HCT116 (cell line): ENCODE measurements at regions not wholly inside any gene's neighbourhood (a gene's known extent, or its start where the extent isn't known, plus 50 kb on each side); places are given as distances from the start of the nearest gene placed in this dataset.

Experiments used
- ATAC-seq: fragments of 200-7000 bp; cut with Tn5 transposase; 2 replicates; pipeline ENCODE4 v1.9.1; 2020; ENCODE audit warnings: mild to moderate bottlenecking, moderate library complexity
- BruUV-seq: library from RNA; stranded (reverse); fragments of 400-500 nt; replicated peaks from 2 replicates; lab custom pipeline; 2021; lab: Mats Ljungman, UMichigan
- CTCF ChIA-PET: fragments of 300-600 bp; sonication (Branson Sonifier 250); formaldehyde crosslinking; loops from one replicate; lab custom pipeline; 2021; ENCODE audit warnings: antibody characterized with exemption; lab: Charles Lee
- POLR2A ChIA-PET: fragments of 300-600, 350-600 bp; sonication (Branson Sonifier 250); formaldehyde crosslinking; loops from one replicate; lab custom pipeline; 2021; ENCODE audit warnings: antibody characterized with exemption; lab: Charles Lee
- RAD21 ChIA-PET, 2 experiments: fragments of 300-600 bp; sonication (Branson Sonifier 250); formaldehyde crosslinking; loops; one replicate each; lab custom pipeline; 2023; ENCODE audit warnings: low total read pairs in 2 of 2; ENCODE audit not compliant: uncharacterized antibody in 2 of 2, unreplicated experiment in 2 of 2, low non-redundant PET in 1 of 2; lab: Charles Lee
- DNase-seq: peaks from one replicate; pipeline ENCODE4 v3.0.0-alpha.2; 2010; ENCODE audit warnings: low read depth, low spot score
- H2AFZ ChIP-seq: fragments of 200-600 bp; shearing (Covaris generic), sonication (generic); 2 replicates; pipeline ENCODE4 v1.6.1; 2017; ENCODE audit warnings: low read depth, mixed run types, mixed read lengths, antibody characterized with exemption, low read length; ENCODE audit not compliant: poor library complexity, severe bottlenecking
- H3K27ac ChIP-seq: 2 replicates; pipeline ENCODE4 v1.5.1; 2012; ENCODE audit warnings: low read depth, low read length
- H3K27me3 ChIP-seq: fragments of 200-600 bp; sonication (generic); 2 replicates; pipeline ENCODE4 v1.6.1; 2016; ENCODE audit warnings: mixed run types, low read length, mixed read lengths; ENCODE audit not compliant: insufficient read depth
- H3K36me3 ChIP-seq, 2 experiments: fragments of 200-500 bp in 1 of 2; fragments of 200-600 bp in 1 of 2; sonication (Bioruptor generic) in 1 of 2; sonication (generic) in 1 of 2; 2 replicates each; pipeline versions ENCODE4 v1.5.1 to v1.6.1; 2014 to 2016; ENCODE audit warnings: low read length in 2 of 2, inconsistent platforms in 1 of 2, mixed read lengths in 1 of 2, mixed run types in 1 of 2; ENCODE audit not compliant: insufficient read depth in 2 of 2, control insufficient read depth in 1 of 2
- H3K4me1 ChIP-seq, 2 experiments: fragments of 200-600 bp in 1 of 2; sonication (generic) in 1 of 2; 2 replicates each; pipeline versions ENCODE4 v1.5.1 to v1.6.1; 2012 to 2017; ENCODE audit warnings: low read length in 2 of 2, inconsistent platforms in 1 of 2, mild to moderate bottlenecking in 1 of 2, mixed read lengths in 1 of 2, mixed run types in 1 of 2, moderate library complexity in 1 of 2; ENCODE audit not compliant: insufficient read depth in 2 of 2, control insufficient read depth in 1 of 2
- H3K4me2 ChIP-seq: fragments of 200-600 bp; sonication (generic); 2 replicates; pipeline ENCODE4 v1.6.1; 2017; ENCODE audit warnings: mixed run types, low read length, mixed read lengths
- H3K4me3 ChIP-seq, 2 experiments: fragments of 200-600 bp in 1 of 2; sonication (generic) in 1 of 2; replicated peaks in 1 of 2; 2 replicates each; pipeline ENCODE4 v1.5.1; 2011 to 2016; ENCODE audit warnings: low read length in 2 of 2, control low read depth in 1 of 2, low read depth in 1 of 2, mild to moderate bottlenecking in 1 of 2, mixed read lengths in 1 of 2, mixed run types in 1 of 2
- H3K79me2 ChIP-seq: fragments of 200-600 bp; sonication (generic); 2 replicates; pipeline ENCODE4 v1.6.1; 2017; ENCODE audit warnings: mild to moderate bottlenecking, mixed run types, low read length, moderate library complexity, mixed read lengths; ENCODE audit not compliant: insufficient read depth
- H3K9ac ChIP-seq: fragments of 200-600 bp; sonication (generic); 2 replicates; pipeline ENCODE4 v1.6.1; 2016; ENCODE audit warnings: low read length, mixed read lengths
- H3K9me2 ChIP-seq: fragments of 200-600 bp; sonication (generic), shearing (Covaris generic); 2 replicates; pipeline ENCODE4 v1.6.1; 2017; ENCODE audit warnings: mixed run types, mild to moderate bottlenecking, moderate library complexity; ENCODE audit not compliant: insufficient read depth
- H3K9me3 ChIP-seq, 2 experiments: fragments of 200-500 bp in 1 of 2; fragments of 200-600 bp in 1 of 2; sonication (Bioruptor generic) in 1 of 2; sonication (generic) in 1 of 2; 2 replicates each; pipeline ENCODE4 v1.6.1; 2014 to 2017; ENCODE audit warnings: low read length in 2 of 2, mixed read lengths in 2 of 2, inconsistent platforms in 1 of 2, low read depth in 1 of 2, mild to moderate bottlenecking in 1 of 2, mixed run types in 1 of 2, moderate library complexity in 1 of 2; ENCODE audit not compliant: control insufficient read depth in 1 of 2, insufficient read depth in 1 of 2
- H4K20me1 ChIP-seq: fragments of 200-600 bp; sonication (generic), shearing (Covaris generic); 2 replicates; pipeline ENCODE4 v1.6.1; 2017; ENCODE audit warnings: mixed run types, mild to moderate bottlenecking, moderate library complexity; ENCODE audit not compliant: insufficient read depth
- CBX3 ChIP-seq: IDR thresholded peaks from 2 replicates; pipeline ENCODE4 v1.6.1; 2012; ENCODE audit warnings: low read depth
- EGR1 ChIP-seq: IDR thresholded peaks from 2 replicates; pipeline ENCODE4 v1.6.1; 2012; ENCODE audit warnings: low read depth
- EZH2phosphoT487 ChIP-seq: fragments of 200-600 bp; IDR thresholded peaks from 2 replicates; pipeline ENCODE4 v1.6.1; 2018; ENCODE audit warnings: antibody characterized with exemption, borderline replicate concordance
- FOSL1 ChIP-seq: IDR thresholded peaks from 2 replicates; pipeline ENCODE4 v1.6.1; 2012; ENCODE audit warnings: low read depth
- POLR2A ChIP-seq: IDR thresholded peaks from 2 replicates; pipeline ENCODE4 v1.7.0; 2011; ENCODE audit warnings: borderline replicate concordance; ENCODE audit not compliant: insufficient read depth, insufficient read length; ENCODE audit errors: extremely low read depth
- RAD21 ChIP-seq: IDR thresholded peaks from 2 replicates; pipeline ENCODE4 v1.6.1; 2012; ENCODE audit warnings: low read depth, mild to moderate bottlenecking
- SIN3A ChIP-seq: IDR thresholded peaks from 2 replicates; pipeline ENCODE4 v1.6.1; 2012; ENCODE audit warnings: low read depth
- ZFX ChIP-seq: fragments of 450-650 bp; IDR thresholded peaks from 2 replicates; pipeline ENCODE4 v1.6.1; 2017
- ZNF274 ChIP-seq: fragments of 200-500 bp; sonication (Bioruptor generic); IDR thresholded peaks from 2 replicates; pipeline ENCODE4 v1.6.1; 2014; ENCODE audit warnings: mild to moderate bottlenecking, low read depth, low read length, inconsistent platforms
- intact Hi-C: fragments of 100-400 bp; cut with micrococcal nuclease; formaldehyde crosslinking; loops from 2 replicates; pipeline ENCODE4 v1.10.0; 2022
- TF ChIP-seq, protein P1 (sequence below): IDR thresholded peaks from 2 replicates; pipeline ENCODE4 v1.6.1; 2012; ENCODE audit warnings: low read depth
- TF ChIP-seq, protein P2 (sequence below), 3 experiments: fragments of 200-600 bp in 1 of 3; sonication (generic) in 1 of 3; IDR thresholded peaks in 2 of 3; conservative IDR thresholded peaks in 1 of 3; 2 replicates each; pipeline ENCODE4 v1.5.1; 2012 to 2017; ENCODE audit warnings: low read depth in 2 of 3, low read length in 2 of 3, antibody characterized with exemption in 1 of 3, borderline replicate concordance in 1 of 3, control low read depth in 1 of 3, mild to moderate bottlenecking in 1 of 3, mixed read lengths in 1 of 3, mixed run types in 1 of 3, moderate library complexity in 1 of 3; ENCODE audit not compliant: insufficient read depth in 1 of 3

DNA sequence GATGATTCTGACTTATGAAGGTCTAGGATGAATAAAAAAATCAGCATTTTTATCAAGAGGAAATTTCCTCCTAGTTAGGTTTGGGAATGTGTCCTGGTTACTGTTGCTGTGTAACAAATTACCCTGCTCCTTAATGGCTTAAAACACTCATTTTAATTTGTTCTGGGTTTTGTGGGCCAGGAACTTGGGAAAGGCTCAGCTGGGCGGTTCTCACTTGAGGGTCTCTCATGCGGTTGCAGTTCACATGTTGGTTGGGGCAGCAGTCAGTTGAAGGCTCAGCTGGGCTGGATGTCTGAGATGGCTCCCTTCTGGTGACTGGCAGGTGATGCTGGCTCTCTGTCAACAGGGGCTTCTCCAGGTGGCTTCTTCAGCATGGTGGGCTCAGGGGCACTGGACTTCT lies 214.6 kb downstream of the RBM19 start:
- no peak overlapping the region for H3K27ac ChIP-seq
- no peaks in the 10 kb centered on the region for H4K20me1 ChIP-seq
- H3K9ac ChIP-seq: no peak overlapping the region
- DNase-seq (no peak), ATAC-seq (no peak)
- ChIA-PET CTCF (no interaction called here), RAD21 (no interaction called here), POLR2A (no interaction called here)
- BruUV-seq: no TSS peak
- H3K36me3 ChIP-seq: peaks cover 0 to 10% of the 10 kb centered on the region in 2 experiments; a peak in 3 of 4 replicates
- no peaks in the 10 kb centered on the region for H3K27me3 ChIP-seq
- H3K79me2 ChIP-seq: no peaks in the 10 kb centered on the region
- TF ChIP-seq ZNF274: no peak
- no peak for TF ChIP-seq FOSL1
- no peak for TF ChIP-seq SIN3A
- TF ChIP-seq, protein P1, sequence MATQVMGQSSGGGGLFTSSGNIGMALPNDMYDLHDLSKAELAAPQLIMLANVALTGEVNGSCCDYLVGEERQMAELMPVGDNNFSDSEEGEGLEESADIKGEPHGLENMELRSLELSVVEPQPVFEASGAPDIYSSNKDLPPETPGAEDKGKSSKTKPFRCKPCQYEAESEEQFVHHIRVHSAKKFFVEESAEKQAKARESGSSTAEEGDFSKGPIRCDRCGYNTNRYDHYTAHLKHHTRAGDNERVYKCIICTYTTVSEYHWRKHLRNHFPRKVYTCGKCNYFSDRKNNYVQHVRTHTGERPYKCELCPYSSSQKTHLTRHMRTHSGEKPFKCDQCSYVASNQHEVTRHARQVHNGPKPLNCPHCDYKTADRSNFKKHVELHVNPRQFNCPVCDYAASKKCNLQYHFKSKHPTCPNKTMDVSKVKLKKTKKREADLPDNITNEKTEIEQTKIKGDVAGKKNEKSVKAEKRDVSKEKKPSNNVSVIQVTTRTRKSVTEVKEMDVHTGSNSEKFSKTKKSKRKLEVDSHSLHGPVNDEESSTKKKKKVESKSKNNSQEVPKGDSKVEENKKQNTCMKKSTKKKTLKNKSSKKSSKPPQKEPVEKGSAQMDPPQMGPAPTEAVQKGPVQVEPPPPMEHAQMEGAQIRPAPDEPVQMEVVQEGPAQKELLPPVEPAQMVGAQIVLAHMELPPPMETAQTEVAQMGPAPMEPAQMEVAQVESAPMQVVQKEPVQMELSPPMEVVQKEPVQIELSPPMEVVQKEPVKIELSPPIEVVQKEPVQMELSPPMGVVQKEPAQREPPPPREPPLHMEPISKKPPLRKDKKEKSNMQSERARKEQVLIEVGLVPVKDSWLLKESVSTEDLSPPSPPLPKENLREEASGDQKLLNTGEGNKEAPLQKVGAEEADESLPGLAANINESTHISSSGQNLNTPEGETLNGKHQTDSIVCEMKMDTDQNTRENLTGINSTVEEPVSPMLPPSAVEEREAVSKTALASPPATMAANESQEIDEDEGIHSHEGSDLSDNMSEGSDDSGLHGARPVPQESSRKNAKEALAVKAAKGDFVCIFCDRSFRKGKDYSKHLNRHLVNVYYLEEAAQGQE: no peak
- no peaks in the 10 kb centered on the region for H3K9me2 ChIP-seq
- no peaks in the 10 kb centered on the region for H3K9me3 ChIP-seq
- H3K4me3 ChIP-seq: no peak overlapping the region
- H2AFZ ChIP-seq: no peak overlapping the region
- intact Hi-C loops: no loop called here
- no peak overlapping the region for H3K4me2 ChIP-seq
- H3K4me1 ChIP-seq: peaks cover 0 to 5% of the 10 kb centered on the region in 2 experiments; a peak in 1 of 4 replicates

DNA sequence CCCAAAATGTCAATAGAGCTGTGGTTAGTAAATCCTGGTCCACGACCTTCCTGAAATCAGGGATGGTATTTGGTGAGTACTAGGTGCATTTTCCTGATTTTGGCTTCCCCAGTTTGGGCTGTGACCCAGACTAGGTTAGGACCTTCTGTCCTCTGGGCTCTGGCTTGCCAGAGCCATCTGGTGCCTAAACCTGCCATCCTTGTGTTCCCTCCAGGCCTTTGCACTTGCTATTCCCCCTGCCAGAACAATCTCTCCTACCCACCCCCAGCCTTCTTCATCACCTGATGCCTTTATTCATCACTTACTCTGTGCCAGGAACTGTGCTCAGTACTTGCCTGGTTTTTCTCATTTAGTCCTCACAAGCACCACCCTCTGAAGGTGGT lies 216.7 kb downstream of the RBM19 start:
- no peak for TF ChIP-seq EGR1
- TF ChIP-seq ZFX: no peak
- no peak for TF ChIP-seq CBX3
- no peak for TF ChIP-seq EZH2phosphoT487
- no peak for TF ChIP-seq POLR2A
- TF ChIP-seq, protein P2, sequence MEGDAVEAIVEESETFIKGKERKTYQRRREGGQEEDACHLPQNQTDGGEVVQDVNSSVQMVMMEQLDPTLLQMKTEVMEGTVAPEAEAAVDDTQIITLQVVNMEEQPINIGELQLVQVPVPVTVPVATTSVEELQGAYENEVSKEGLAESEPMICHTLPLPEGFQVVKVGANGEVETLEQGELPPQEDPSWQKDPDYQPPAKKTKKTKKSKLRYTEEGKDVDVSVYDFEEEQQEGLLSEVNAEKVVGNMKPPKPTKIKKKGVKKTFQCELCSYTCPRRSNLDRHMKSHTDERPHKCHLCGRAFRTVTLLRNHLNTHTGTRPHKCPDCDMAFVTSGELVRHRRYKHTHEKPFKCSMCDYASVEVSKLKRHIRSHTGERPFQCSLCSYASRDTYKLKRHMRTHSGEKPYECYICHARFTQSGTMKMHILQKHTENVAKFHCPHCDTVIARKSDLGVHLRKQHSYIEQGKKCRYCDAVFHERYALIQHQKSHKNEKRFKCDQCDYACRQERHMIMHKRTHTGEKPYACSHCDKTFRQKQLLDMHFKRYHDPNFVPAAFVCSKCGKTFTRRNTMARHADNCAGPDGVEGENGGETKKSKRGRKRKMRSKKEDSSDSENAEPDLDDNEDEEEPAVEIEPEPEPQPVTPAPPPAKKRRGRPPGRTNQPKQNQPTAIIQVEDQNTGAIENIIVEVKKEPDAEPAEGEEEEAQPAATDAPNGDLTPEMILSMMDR (IDR thresholded peaks at IDR 0.05 in 2 of 3, conservative IDR thresholded peaks at IDR 0.05 in 1 of 3; ENCODE audit: borderline replicate concordance in 1 of 3, insufficient read depth in 1 of 3, low read depth in 2 of 3, low read length in 2 of 3): no peak
- TF ChIP-seq RAD21: no peak
- peaks cover 0 to 10% of the 10 kb centered on the region in 2 experiments; a peak in 3 of 4 replicates for H3K36me3 ChIP-seq
- H3K4me2 ChIP-seq: no peak overlapping the region
- ChIA-PET CTCF (no interaction called here), RAD21 (no interaction called here), POLR2A (no interaction called here)
- no peaks in the 10 kb centered on the region for H3K9me3 ChIP-seq
- no peak overlapping the region for H3K9ac ChIP-seq
- H3K27ac ChIP-seq: no peak overlapping the region
- no peak overlapping the region for H3K4me3 ChIP-seq
- no peaks in the 10 kb centered on the region for H3K9me2 ChIP-seq
- H3K27me3 ChIP-seq: no peaks in the 10 kb centered on the region
- H4K20me1 ChIP-seq: no peaks in the 10 kb centered on the region
- no TSS peak for BruUV-seq
- H3K79me2 ChIP-seq: no peaks in the 10 kb centered on the region
- peaks cover 0 to 3% of the 10 kb centered on the region in 2 experiments; a peak in 1 of 4 replicates for H3K4me1 ChIP-seq
- DNase-seq (no peak), ATAC-seq (no peak)
- H2AFZ ChIP-seq: no peak overlapping the region
- intact Hi-C loops: no loop called here
